ENCODE measurements at regions not wholly inside any gene's neighbourhood (a gene's known extent, or its start where the extent isn't known, plus 50 kb on each side); places are given as distances from the start of the nearest gene placed in this dataset.
A peak's percentile ranks its signal among the peaks of the same experiment; 100 is the strongest.

DNA sequence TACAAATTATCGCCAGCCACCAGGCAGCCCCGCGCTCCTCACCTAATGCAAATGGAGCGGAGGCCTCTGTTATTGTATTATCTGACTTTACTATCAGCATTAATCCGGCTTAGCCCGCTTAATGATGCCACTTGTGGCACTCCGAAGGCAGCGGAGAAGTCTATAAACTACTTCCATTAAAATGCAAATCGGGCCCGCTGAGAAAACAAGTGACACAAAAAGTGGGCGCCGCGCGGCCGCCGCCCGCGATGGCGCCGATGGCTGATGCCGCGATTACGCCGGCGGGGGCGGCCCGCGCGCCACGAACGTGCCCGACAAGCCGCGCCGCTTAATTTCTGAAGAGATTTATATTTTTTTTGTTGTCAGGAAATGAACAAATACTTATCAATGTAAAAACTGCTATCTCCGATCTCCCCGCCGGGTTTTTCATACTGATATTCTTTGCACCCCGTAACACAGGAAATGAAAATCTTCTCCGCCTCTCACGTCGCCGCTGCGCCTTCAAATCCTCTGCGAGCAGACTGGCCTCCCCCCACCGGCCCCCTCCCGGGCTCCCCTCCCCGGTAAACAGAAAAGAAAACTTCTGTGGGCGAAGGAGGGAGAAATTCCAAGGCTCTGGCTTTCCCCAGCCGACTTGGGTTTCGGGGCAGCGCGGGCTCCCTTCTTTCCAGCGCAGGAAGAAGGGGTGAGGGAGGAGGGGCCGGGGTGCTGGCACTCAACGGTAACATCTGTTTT lies 221.8 kb downstream of the INSIG2 start:
- peak; percentile 17 for DNase-seq

DNA sequence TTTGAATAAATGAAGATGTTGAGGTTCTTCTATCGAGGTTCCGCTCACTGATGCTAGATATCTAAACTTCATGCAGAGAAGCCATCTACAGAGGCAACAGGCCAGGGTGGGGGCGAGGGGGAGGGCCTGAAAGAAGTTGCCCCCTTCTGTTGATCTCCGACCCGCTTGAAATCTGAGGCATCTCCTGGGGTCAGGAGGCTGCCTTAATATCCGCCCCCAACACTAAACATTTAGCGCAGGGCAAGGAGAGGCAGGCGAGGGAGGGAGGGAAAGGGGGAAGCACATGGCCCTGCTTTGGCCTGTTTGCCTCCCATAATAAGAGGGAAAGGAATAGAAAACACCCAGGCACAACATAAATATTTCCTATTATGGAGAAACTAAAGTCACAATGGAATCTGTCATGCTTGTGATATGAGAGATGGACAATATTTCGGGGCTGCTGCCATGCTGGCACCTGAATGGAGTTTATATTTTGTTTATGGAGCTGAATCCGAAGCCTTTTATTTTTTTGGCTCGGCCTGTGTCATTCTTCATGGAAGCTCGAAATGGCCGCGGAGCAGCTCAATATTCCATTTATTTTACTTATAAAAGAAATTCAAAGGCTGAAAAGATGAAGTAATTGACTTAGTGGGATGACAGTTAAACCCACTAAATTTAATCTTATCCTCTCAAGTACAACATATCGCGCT lies 221.1 kb downstream of the INSIG2 start:
- DNase-seq = no peak

DNA sequence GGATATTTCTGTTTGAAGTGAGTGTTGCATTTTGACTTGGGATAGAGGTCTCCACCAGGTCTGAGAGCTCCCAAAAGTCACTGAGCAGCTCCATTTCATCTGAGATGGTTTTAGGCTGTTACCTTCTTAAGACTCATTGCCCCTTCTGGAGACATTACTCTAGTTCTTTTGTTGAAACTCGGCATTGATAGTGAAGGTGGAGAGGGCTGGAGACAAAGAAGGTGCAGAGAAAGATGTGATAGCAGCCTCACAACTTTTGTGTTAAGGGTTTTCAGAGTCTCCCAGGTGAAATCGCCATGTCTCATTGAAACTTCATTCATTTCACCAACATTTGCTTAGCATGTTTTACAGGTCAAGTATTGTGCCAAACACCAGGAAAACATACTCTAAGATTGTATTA lies 219.6 kb downstream of the INSIG2 start:
- DNase-seq = no peak

DNA sequence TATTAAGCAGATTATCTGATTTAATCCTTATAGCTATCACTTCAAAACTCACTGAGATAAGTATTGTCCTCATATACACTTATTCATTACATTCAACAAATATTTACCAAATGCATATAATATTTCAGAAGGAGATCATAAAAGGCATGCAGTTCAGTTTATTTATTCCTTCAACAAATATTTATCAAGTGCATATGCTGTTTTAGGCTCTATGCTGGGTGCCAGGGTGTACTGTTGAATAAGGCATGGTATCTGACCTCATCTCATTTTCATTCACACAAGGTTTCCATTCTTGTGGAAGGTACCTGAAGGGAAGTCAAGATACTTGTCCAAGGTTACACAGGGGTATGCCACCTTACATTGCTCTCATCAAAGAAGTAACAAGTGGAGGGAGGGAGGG lies 213.0 kb downstream of the INSIG2 start:
- no peak for DNase-seq

DNA sequence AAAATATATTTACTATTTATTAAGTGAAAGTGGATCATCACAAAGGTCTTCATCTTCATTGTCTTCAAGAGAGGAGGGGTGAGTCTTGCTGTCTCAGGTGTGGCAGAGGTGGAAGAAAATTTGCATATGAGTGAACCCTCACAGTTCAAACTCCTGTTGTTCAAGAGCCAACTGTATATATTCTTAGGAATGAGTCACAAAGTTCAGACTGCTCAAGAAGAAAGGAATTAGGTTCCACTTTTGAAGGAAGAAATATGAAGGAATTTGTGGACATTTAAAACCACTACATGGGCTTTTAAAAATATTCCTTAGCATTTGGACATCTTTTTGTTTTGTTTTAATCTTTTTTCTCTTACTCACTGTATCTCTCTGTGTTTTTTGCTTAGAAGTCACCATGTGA lies 212.6 kb downstream of the INSIG2 start:
- DNase-seq = no peak

DNA sequence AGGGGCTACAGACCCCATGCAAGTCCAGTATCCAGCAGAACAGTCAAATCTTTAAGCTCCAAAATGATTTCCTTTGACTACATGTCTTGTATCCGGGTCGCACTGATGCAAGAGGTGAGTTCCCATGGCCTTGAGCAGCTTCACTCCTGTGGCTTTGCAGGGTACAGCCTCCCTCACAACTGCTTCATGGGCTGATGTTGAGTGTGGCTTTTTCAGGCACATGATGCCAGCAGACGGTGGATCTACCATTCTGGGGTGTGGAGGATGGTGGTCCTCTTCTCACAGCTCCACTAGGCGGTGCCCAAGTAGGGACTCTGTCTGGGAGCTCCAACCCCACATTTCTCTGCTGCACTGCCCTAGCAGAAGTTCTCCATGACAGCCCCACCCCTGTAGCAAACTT lies 208.4 kb downstream of the INSIG2 start:
- no peak for DNase-seq

DNA sequence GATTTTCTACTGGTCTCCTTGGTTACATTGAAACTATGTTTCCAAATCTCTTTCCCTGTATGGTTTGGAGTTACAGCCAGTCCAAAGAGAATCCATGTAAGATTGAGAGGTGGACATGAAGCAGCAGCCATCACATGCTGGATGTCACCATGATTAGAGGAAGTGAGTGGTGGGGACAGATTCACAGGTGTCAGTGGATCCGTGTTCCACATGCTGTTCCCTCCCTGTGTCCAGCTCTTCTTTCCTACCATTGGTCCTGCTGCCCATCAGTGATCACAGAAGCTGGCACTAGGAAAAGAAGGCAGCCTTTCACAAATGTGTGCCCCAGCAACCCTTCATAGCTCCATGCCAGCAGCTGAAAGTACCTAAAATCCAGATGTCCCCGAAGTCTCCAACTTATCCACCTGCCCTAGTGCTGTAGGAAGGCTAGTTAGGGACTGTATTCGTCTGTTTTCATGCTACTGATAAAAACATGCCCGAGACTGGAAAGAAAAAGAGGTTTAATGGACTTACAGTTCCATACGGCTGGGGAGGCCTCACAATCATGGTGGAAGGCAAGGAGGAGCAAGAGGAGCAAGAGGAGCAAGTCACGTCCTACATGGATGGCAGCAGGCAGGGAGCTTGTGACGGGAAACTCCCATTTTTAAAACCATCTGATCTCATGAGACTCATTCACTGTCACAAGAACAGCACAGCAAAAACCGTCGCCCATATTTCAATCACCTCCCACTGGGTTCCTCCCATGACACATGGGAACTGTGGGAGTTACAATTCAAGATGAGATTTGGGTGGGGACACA lies 207.5 kb downstream of the INSIG2 start:
- DNase-seq = no peak

DNA sequence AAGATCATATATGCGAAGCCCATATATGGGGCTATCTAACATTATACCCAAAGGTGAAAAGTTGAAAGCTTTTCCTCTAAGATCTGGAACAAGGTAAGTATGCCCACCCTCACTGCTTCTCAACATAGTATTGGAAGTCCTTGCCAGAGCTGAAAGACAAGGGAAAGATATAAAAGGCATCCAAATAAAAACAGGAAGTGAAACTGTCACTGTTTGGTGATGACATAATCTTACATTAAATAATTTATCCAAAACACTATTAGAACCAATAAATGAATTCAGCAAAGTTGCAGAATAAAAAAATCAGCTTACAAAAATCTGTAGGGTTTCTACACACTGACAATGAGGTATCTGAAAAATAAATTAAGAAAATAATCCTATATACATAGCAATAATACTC lies 205.8 kb downstream of the INSIG2 start:
- DNase-seq = no peak

DNA sequence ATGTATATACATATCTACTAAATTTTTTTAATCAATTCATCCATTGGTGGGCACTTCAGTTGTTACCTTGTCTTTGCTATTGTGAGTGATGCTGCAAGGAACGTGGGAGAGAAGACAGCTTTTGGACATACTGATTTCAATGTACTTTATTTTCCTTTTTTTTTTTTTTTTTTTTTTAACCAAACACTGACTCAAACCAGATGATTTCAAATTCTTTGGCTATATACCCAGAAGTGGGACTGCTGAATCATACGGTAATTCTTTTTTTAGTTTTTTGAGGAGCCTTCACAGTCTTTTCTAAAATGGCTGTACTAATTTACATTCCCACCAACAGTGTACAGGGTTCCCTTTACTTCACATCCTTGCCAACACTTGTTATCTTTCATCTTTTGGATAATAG lies 204.7 kb downstream of the INSIG2 start:
- DNase-seq = no peak

DNA sequence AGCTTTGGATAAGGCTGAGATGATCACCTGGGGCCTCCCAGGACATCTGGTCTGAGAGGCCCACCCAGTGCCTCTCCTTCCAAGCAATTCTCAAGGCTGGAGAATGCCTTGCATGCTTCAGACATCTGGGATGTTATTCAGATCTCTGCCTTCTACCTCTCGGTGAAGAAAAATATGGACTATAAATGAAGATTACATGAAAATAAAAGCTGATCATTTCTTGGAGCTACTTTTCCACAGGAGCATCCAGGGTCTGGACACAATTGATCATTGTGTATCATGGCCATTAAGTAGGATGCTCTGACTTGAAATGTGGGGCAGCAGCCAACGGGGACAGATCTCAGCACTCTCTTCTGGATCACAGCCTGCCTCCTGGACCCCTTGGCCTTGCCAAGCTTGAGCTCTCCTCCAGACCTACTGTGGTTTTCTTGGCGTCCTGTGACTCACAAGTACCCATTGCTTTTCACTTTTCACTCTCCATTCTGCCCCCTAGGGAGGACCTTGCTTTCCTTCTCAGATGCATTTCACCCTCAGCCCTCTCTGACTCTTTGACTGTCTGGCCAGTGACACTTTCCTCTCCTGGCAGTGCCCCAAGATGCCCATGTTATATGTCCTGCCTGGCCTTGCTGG lies 203.1 kb downstream of the INSIG2 start:
- DNase-seq = no peak

DNA sequence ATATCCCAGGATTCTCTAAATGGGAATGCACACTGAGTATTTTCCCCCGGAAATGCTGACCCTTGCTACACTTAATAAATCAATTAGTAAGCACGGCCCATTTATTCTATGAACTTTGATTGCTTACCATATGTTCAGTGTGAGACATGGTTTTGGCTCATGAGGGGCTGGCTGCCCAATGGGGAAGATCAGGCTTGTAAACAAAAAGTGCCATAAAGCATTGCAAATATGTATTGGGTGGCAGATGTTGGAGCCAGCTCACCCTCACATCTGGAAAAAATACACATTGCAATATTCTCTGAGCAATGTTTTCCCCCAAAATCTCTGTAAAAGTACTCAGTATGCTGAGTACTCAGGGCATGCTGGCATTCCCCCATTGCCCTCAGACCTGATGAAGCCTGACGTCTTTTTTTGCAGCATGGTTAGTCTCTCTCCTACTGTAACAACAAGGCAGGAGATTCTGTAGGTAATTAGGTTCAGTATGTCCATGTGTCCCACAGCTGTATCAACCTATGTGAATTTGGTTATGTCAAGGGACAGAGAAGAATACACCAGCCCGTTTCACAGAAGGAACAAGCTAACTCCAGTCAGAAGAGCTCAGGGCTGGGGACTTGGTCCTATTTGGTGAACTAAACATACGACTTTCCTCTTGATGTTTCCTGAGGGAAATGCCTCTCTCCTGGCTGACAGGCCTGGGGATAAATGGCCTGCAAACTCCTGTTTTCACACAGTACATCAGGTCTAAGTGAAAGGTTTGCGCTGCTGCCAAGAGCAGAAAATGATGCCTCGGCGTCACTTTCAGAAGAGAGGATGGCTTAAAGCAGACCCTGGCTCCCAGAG lies 202.4 kb downstream of the INSIG2 start:
- no peak for DNase-seq

DNA sequence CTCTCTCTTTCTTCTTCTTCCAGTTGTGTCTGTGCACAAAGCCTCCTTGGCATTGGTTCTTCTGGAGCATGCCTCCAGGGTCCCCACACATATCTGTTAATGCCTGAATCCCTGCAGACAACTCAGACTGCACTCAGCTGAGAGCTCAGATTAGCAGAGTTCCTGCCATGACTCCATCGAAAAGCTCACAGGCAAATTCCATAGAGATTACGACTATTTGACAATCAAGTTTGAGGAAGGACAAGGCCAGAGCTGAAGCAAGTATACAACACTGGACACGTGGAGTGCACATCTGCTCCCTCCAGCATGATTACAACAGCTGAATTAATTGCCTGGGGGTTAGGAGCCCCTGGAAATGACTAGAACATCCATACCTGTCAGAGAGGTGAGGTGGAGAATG lies 190.7 kb downstream of the INSIG2 start:
- no peak for DNase-seq

DNA sequence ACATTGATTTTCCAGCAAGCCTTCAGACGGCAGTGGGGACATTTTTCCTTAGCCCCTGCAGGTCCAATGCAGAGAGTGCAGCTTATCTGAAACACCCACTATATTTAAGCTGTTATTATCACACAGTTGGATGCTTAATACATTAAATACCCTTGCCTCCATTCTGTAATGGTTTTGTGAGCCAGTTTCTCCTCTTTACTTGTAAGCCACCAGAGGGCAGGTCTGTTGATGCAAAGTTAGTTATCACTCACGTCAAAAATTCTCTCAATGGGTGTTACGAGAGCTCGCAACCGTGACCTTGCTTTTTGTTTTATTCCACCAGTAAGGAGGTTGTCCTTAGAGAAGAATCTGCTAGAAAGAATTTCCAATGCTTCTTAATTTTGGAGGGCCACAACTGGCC lies 189.8 kb downstream of the INSIG2 start:
- DNase-seq = no peak

DNA sequence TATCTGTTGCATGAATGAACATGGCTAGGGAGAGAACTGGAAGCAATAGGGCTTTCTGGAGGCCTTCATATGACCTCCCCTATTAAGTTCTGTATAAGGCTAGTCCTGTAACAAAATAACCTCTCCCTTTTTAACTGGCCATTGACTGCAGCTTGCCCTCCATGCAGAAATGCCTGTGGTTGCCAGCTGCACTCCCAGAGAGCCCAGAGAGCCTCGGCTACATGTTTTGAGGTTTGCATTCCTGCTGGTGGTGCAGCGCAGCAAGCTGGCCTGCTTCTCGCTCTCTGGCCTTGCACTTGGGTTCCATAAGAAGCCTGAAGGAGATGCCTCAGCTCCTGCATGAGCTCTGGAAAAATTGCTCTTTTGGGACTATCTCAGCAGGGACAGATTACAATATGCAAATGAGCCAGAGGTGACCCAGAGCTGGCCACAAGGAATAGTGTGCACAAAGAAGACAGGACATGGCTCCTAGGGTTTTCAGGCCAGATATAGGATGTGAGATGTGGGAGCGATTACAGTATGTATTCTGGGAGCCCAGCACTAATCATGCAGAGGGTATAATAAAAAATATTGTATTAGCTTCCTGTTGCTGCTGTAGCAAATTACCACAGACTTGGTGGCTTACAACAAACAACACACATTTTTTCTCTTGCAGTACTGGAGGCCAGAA lies 186.7 kb downstream of the INSIG2 start:
- no peak for DNase-seq

DNA sequence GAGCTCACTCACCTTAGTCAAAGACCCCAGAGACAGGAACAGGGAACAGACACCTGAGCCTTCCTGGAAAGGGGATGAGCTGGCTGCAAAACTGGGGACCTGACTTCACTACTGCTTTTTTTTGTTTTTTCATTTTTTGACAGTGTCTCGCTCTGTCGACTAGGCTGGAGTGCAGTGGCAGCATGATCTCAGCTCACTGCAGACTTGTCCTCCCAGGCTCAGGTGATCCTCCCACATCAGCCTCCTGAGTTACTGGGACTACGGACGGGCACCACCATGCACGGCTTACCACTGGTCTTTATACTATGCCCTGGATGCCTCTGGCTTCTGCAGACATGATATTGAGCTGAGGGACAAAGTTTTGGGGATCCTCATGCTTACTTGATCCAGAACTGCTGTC lies 184.1 kb downstream of the INSIG2 start:
- DNase-seq = no peak

DNA sequence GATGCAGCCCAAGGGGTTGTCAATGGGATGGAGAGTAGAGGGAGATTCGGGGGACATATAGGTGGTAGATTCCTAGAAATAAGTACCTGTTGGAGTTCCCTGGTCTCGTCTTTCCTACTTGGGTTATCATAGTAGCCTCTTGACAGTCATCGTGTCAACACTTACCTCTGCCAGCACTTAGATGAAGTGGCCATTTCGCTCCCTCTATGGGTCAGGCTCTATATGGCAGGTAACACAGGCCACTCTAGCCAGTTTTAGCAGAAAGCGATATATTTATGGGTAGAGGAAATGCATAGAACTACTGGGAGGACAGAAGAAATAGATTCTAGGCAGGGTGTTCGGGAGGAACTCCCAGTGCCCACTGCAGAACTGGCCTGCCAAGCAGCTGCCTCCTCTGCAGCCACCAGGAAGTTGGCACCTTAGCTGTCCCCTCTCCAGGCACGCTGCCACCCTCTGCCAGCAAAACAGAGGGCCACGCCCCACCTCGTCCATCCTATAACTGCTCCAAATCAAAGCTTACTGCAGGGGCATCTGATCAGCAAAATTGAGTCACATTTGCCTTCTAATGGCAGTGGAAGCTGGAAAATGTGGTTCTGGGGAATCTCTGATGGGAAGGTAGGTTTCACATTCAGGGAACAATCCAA lies 181.3 kb downstream of the INSIG2 start:
- DNase-seq = no peak

DNA sequence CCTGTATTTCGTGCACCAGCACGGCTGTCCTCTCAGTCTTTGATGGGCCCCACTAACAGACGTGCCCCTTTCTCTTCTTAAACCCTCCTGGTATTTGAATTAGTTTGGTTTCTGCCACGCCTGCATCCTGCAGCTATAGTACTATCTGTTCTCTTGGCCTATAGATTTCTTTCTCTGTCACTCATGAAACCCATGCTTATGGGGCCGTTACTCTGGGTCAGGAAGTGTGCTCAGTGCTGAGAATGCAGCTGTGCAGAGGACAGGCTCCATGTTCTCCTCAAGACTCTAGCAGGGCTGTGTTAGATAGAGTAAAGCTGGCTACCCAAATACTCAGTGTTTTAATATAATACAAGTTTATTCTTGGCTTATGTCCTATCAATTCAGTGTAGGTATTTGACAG lies 180.0 kb downstream of the INSIG2 start:
- no peak for DNase-seq

DNA sequence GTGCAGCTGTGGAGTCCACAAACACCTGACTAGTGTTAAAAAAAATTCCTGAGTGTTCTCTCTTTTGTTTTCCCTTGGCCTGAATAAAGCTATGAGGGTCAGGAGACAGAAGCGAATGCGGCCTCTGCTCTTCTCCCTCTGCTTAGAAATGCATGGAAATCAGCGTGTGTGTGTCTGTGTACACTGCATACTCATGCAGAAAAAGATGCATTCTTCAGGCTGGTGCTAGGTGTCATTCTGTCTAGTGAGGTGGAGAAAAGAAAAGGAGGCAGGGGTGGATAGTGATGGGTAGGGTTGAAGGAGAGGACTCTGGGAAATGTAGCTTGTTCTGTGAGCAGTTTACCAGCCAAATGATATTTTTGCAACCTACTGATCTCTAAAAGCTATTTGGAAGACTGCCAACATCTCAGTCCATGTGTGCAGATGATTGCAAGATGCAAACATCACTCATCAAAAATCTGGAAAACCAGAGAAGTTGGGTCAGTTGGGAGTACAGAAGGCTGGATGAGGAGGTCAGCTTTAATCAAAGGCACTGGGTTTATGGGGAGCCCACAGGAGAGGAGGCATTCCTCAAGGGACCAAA lies 177.7 kb downstream of the INSIG2 start:
- DNase-seq = no peak

DNA sequence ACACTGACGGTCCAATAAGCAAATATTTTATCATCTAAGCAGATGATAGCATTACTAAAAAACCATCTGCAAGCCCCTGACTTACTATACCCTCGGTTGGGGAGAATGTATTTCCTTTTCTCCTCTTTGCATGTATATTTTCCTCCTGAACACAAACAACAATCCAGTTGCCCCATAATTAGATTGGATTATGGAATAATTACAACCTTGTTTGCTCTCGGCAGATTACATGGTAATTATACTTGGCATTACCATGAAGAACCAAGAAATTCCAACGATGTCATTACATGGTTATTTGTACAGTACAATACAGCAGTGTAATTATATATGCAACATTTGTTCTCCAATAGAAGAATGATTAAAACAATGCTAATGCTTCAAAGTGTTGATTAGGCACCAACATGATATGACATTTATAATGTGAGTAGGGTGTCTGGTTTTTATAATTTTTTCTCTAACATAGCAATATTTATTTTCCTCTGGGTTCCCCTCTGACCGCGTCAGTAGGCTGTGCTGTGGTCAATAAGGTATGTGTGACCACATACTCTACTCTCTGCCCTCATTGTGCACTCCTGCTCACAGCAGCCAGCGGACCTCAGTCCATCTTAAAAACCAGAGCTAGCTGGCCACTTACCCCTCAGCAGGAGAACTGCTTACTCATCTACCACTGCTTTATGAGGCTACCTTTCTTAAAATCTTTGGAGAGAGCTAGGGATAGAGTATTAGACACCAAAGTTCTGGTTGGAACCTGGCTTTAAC lies 176.1 kb downstream of the INSIG2 start:
- DNase-seq = no peak

DNA sequence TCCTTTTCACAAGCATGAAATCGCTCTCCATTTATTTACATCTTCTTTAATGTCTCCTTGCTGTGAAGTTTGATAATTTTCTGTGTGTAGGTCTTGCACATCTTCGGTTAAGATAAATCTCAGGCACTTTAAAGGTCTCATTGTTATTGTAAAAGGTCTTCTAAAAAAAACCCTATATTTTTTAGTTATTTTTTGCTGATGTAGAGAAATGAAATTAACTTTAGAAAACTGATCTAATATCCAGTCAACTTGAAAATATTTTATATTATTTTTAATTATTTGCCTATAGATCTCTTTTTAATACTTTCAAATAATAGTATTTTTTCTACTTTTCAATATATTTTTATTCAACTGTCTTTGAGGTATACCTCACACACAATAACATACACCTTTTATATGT lies 169.4 kb downstream of the INSIG2 start:
- DNase-seq = no peak
